ENCODE measurements at regions not wholly inside any gene's neighbourhood (a gene's known extent, or its start where the extent isn't known, plus 50 kb on each side); places are given as distances from the start of the nearest gene placed in this dataset.
"Not testable (repeated sequence)": the region's sequence is repeated elsewhere in the genome, so short reads cannot be mapped to it uniquely, and the experiment has no call there.

DNA sequence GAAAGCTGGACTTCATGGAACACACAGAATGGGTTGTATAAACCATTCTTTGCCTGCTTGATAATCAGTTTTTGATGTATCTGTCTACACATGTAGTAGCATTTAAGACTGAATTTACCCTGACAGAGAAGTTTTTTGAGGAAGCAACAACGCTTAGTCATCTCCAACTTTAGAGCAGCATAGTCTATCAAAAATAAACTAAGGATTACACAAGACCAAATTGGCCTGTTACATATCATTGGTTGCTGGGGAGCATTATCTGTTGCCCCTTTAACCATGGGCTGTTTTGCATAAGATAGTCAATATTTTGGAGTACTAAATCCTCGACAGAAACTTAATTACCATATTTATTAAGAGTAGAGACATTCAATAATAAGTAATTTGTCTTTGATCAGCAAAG, 347.4 kb downstream of the FAM47B start:
- no peak for DNase-seq (ENCODE audit: extremely low read depth, low read depth)
- TF ChIP-seq, protein P1, sequence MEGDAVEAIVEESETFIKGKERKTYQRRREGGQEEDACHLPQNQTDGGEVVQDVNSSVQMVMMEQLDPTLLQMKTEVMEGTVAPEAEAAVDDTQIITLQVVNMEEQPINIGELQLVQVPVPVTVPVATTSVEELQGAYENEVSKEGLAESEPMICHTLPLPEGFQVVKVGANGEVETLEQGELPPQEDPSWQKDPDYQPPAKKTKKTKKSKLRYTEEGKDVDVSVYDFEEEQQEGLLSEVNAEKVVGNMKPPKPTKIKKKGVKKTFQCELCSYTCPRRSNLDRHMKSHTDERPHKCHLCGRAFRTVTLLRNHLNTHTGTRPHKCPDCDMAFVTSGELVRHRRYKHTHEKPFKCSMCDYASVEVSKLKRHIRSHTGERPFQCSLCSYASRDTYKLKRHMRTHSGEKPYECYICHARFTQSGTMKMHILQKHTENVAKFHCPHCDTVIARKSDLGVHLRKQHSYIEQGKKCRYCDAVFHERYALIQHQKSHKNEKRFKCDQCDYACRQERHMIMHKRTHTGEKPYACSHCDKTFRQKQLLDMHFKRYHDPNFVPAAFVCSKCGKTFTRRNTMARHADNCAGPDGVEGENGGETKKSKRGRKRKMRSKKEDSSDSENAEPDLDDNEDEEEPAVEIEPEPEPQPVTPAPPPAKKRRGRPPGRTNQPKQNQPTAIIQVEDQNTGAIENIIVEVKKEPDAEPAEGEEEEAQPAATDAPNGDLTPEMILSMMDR (IDR thresholded peaks at IDR 0.05; ENCODE audit: low read depth, low read length, missing control alignments) = no peak
- no peak overlapping the region for H3K4me3 ChIP-seq (replicated peaks; ENCODE audit: low read depth, low read length)

DNA sequence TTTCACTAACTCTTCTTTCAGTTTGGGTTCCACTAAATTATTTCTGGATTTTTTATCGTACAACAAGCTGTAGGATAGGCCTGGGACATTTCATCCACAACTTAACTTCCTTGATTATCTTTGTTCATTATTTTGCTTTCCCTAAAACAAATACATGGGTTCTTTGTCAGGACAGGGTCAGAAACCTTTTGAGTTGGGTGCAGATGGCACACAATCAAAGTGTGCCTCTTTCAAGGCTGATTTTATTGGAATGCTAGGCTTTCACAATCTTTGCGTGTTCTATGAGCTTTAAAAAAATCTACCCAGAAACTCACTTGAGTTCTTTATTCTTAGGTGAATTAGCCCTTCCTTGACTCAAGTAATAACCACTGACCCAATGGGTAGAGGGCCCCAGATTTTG, 348.4 kb downstream of the FAM47B start:
- TF ChIP-seq, protein P1 (IDR thresholded peaks at IDR 0.05; ENCODE audit: low read depth, low read length, missing control alignments) = no peak
- no peak overlapping the region for H3K4me3 ChIP-seq (replicated peaks; ENCODE audit: low read depth, low read length)
- DNase-seq (ENCODE audit: extremely low read depth, low read depth) = no peak

DNA sequence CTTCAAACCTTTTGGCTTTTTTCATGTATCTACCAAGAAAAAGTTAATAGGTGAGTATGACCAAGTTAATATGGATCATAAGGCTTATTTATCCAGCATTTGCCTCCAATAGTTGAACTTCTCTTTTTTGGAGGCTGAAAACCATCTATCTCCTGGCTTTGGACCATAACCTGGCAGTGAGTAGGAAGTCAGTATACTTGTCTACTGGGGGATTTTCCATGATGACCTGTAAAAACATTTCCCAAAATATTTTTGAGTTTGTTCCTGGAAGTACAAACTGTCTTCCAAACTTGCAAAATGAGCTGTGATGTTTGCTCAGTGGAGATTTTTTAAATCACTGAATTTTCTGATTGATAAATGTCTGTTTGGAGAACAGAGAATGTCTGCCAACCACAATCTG, 349.9 kb downstream of the FAM47B start:
- TF ChIP-seq, protein P1 (IDR thresholded peaks at IDR 0.05; ENCODE audit: low read depth, low read length, missing control alignments) = no peak
- no peak overlapping the region for H3K4me3 ChIP-seq (replicated peaks; ENCODE audit: low read depth, low read length)
- DNase-seq (ENCODE audit: extremely low read depth, low read depth) = no peak

DNA sequence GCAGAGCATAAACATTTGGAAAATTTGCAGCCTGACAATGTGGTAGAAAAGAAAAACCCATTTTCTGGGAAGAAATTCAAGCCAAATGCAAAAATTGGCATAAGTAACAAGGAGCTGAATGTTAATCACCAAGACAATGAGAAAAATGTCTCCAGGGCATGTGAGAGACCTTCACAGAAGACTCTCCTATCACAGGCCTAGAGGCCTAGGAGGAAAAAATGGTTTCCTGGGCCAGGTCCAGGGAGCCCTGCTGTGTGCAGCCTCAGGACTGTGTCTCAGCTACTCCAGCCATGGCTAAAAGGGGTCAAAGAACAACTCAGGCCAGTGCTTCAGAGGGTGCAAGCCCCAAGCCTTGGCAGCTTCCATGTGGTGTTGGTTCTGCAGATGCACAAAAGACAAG, 362.4 kb downstream of the FAM47B start:
- not testable (repeated sequence) for H3K4me3 ChIP-seq (replicated peaks; ENCODE audit: low read depth, low read length); DNase-seq (ENCODE audit: extremely low read depth, low read depth)

DNA sequence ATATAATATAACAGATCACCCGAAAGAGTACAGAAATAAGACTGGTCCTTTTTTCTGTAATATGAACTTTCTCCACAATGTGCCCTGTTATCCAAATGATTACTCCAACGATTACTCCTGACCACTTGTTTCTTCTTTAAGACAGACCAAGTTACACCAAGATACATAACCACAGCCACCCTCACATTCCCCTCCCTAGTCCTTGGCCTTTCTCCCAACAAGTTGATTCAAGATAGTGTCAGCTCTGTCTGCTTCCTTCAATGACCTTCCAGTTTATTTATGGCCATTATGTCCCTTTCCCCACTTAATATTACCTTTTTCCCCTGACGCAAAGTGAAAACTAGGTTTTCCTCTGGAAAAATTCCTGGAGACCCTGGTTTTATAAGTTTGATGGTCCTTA, 397.2 kb downstream of the FAM47B start:
- no peak for DNase-seq (ENCODE audit: extremely low read depth, low read depth)
- TF ChIP-seq, protein P1 (IDR thresholded peaks at IDR 0.05; ENCODE audit: low read depth, low read length, missing control alignments) = no peak
- no peak overlapping the region for H3K4me3 ChIP-seq (replicated peaks; ENCODE audit: low read depth, low read length)

DNA sequence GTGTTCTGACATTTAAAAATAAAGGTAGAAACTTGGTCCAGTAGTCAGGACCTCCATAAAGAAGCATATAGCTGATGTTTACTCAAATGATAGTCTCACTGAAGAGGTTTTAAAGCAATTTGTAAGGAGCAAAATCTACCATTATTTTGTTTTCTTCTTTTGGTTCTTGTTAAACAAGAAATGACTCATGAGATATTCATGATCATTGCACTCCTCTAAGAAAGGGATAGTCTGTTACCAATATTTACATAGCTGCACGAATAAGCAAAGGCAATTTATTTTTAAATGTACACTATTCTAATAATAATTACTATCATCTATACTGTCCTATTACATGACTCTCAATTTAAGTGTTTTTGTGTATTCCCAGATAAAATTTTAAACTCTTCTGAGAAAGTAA, 397.9 kb downstream of the FAM47B start:
- TF ChIP-seq, protein P1 (IDR thresholded peaks at IDR 0.05; ENCODE audit: low read depth, low read length, missing control alignments) = no peak
- no peak overlapping the region for H3K4me3 ChIP-seq (replicated peaks; ENCODE audit: low read depth, low read length)
- no peak for DNase-seq (ENCODE audit: extremely low read depth, low read depth)

DNA sequence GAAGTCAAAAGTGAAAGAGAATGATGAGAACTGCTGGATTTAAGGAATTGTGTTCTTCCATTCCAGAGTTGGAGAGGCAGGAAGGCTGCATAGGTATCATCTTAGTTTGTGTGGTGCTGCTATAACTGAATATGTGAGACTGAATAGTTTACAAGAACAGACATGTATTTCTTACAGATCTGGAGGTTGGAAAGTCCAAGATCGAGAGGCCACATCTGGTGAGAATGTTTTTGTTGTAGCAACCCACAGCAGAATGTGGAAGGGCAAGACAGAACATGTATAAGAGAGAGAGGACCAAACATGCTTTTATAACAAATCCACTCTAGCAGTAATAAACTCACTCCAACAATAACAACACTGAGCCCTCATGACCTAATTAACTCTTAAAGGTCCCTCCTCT, 408.6 kb downstream of the FAM47B start:
- no peak overlapping the region for H3K4me3 ChIP-seq (replicated peaks; ENCODE audit: low read depth, low read length)
- TF ChIP-seq, protein P1 (IDR thresholded peaks at IDR 0.05; ENCODE audit: low read depth, low read length, missing control alignments) = no peak
- DNase-seq (ENCODE audit: extremely low read depth, low read depth) = no peak
